Left renal pelvis (tissue), 4 donors: ENCODE measurements at regions not wholly inside any gene's neighbourhood (a gene's known extent, or its start where the extent isn't known, plus 50 kb on each side); places are given as distances from the start of the nearest gene placed in this dataset.

Experiments used
- DNase-seq, 4 donors: peaks; one replicate each; pipeline ENCODE4 v3.0.0-alpha.2; 2013; ENCODE audit warnings: low read depth in 4 of 4, low spot score in 3 of 4

DNA sequence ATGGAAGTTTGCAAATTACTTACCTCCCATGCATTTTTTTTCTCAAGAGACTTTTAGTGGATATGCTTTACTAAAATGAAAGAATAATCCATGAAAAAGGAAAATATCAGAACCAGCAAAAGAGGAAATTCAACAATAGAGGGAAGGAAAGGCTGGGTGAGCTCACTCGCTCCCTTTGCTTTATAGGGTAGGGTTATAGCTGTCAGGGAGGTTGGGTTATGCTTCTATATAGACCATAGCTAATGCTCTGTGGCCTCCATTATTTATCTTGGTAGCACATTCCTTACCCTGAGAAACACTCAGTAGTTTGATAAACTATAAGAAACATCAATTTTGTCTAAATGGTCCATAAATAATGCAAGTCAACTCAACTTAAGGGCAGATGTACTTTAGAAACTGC, 215.9 kb upstream of the FAR2 start:
- DNase-seq: no peak

DNA sequence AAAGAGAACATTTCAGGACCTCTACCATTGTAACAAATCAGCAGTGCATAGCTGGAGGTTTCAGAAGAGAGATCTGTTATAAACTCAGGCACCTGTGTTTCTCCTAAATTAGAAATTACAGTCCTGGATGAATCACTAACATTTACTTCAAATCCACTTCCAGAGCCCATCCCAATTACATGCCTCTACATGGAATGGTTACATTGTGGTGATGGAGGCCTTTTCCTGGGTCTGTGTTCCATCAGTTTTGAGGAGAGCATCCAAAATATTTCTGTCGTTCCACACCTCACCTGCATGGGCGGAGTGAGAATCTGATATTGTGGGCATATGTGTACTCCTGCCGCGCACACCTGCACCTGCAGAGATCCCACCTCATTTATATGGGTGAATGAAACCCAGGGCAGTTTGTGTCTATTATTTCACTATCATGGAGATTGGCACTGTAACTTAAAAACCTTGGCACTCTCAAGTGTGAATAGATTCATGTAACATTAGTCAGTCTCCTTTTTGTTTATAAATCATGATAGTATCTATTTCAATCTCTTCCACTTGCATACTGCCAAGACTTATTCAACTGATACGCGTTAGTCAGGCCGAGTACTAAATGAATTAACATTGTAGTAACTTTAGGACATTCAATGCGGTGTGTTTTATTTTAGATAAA, 215.1 kb upstream of the FAR2 start:
- DNase-seq: no peak

DNA sequence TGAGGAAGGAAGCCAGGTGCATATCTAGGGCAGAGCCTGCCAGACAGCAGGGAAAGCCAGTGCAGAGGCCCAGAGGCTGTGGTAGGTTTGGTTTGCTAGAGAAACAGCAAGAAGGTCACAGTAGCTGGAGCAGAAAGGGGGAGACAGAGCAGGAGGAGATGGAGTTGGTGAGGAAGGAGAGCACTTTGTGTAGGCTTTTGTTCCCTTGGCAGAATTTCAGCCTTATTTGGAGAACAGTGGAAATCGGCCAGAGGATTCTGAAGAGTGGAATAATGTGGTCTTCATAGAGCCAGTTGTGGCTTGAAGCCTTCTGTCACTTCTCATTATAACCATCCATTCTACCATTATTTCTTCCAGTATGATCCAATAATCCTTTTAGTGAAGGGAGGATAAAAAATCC, 212.9 kb upstream of the FAR2 start:
- DNase-seq: no peak

DNA sequence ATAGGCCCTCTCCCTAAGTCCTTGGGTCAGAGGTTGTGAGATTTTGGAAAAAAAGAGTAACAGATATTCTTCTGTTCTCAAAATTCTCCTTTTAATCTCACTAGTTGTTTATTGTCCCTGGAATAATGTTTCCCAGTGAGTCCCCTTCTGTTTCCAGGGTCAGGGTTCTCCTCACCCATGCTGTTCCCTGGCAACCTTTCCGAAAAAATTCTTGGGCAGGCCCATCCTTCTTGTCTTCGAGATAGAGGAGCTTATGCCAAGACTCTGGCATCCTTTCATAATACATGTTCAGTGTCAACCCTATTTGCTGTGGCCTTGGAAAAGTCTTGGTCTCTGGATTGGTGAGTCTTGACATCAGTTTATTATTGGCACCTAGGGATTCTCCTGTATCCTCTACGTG, 212.4 kb upstream of the FAR2 start:
- no peak for DNase-seq

DNA sequence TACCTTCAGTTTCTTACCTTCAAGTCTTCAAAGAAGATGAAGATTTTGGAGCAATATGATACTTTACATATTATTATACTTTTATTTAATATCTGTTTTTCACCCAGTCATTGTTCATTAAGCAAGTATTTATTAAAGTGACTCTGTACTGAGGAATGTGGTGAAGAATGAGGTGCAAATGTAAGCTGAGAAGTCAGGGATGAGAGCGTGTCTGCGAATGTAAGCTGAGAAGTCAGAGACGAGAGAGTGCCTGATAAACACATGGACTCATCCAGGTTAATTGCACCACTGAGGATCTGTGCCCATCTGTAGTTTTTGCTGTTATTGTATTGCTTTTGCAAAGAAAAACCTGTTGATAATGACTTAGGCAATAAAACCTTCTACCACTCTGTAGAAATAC, 211.9 kb upstream of the FAR2 start:
- DNase-seq: no peak

DNA sequence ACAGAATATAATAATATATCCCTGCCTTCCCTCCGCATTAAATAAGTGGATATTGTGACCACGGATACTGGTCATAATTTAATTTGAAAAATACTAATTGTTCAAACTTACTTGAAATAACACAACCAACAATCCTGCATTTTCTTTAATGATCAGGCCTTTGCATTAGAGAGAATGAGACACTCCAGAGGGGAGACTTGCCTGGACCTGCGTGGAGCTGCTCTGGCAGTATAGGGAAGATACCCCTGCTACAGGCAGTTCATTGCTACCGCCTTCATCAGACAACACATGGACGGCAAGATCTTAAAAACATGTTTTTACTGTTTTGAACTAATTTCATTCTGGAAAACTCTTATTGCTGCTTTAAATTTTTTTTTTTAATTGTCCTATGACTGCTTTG, 211.0 kb upstream of the FAR2 start:
- no peak for DNase-seq

DNA sequence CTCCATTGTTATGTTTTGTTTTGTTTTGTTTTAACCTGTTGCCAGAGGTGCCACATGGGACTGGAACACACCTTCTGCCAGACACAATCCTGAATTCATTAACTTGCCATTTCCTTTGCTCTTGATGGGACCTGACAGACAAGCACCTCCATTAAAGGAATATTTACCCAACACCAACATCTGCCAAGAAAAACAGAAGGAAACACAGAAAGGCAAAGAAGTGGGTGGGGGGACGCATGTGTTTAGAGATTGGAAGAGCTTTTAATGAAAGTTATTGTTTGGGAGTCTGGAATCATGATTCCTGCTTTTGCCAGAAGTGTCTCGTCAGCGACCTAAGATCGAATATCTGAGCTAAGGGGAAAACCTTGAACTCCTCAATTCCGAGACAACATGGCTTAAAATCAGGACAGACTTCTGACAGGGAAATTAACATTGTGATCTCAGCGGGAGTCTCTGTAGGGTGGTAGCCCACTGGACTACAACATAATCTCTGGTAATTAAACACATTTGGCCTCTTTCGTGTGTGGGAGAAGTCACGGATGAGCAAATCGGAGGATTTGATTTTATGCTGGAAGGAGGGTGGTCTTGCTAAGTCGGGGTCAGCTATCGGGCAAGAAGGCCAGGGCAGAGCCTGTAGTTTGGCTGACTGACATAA, 210.4 kb upstream of the FAR2 start:
- DNase-seq: no peak

DNA sequence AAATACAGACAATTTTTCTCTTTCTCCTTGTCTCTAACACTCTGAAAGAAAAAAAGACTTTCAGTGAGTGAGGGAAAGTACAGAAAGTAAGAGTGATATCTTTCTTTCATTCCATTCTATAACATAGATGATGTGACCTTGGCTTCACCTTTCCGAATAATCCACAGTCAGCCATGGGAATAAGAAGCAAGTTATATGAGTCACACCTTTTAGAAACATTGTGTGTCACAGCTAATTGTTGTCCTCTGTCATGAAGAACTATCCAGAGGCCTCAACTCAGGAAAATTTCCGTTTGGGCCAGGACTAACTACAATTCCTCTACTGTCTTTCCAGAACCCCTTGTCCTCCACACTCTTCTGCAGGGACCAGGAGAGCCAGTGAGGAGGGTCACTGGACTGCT, 209.7 kb upstream of the FAR2 start:
- no peak for DNase-seq

DNA sequence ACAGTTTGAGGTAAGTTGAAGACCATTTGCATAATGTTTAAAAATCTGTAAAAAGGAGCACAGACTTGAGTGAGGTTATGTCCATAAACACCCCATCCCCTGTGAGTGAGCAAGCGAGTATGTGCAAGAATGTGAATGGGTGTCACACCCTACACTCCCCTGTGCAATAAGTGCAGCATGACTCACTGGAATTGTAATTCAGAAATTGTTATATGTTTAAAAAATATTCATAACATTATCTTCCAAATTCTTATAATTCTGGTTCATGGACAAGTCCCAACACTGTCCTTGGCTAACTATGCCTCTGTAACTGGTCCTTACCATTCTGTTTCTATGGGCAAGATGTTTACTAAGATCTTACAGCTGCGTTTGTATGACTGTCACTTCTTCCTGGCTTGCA, 207.8 kb upstream of the FAR2 start:
- no peak for DNase-seq

DNA sequence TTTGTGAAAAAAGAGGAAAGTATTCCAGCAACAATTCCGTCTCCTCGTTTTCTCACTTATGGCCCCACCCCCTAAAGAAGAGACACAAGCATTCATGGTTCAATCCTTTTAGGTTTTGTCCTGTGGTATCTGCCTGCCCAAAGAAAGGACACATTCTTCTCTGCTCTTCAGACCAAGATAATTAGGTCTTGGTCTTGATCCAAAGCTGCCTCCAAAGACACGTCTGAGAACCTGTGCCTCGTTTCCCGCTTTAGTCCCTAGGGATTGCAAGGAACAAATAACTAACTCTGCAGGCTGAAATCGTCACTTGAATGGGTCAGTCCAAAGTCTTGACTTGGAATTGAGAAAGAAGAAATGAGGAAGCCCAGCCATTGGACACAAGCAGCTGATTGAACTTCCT, 202.7 kb upstream of the FAR2 start:
- no peak for DNase-seq

DNA sequence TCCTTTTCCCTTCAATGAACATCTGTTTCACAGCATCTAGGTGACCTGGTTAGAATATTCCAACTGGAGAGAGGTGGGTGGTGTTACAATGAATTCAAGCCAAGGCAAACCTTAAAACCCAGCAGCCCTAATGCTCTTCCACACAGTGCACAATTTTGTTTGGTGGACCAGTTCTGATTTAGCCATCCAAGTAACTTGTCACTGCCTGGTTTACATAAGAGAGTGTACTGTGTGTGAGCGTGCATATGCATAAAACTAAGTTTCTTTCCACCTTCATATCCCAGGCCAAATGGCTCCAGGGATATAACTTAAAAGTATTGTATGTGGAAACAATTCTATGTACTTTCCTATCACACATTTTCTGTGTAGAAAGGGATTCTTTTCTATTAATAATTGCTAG, 200.4 kb upstream of the FAR2 start:
- no peak for DNase-seq

DNA sequence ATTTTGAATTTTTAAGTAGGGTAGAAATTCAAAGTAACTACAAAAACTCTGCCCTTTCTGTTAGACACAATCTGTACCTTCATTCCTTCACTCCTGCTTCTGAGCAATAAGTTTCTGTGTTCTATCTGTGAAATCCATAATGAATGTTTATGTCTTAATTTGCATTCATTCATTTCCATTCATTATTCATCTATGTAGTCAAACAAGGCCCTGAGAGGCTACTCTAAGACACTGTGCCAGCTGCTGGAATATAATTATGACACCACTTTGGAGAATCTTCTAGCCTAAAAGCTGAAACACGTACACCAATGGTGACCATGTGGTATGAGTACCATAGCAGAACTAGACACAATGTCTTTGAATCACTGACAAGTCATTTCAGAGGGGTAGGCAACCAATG, 199.9 kb upstream of the FAR2 start:
- no peak for DNase-seq

DNA sequence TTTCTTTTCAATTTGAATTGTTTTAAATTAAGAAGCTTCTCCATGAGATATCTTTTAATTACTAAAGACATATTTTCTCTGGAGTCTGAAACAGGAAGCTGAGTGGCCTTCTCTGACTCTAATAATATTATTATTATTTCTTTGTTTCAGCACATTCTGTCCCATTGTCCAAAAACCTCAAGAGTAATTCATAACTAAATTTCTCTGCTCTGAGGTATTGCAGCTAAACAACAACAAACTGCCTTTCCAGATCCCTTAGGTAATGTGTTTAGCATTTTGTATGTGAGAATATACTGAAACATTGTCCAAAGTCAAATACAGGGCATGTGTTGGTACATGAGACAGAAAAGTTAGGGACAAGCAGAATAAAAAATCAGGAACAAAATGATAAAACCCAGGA, 199.0 kb upstream of the FAR2 start:
- no peak for DNase-seq

DNA sequence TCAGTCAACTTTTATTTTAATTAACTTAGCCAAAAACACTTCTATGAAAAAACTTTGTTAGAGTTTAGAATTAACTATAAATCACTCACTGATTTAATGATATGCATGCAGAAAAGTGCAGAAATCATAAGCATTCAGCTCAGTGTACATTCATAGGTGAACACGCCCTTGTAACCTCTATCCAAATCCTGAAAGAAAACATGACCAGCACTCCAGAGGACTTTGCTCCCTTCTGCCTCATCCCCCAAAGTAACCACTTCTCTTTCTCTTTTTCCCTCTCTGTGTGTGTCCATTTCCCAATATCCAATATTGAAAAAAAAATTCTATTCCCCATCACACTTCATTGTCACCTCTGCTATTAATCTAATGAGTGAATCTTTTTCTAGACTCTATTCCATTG, 197.1 kb upstream of the FAR2 start:
- no peak for DNase-seq

DNA sequence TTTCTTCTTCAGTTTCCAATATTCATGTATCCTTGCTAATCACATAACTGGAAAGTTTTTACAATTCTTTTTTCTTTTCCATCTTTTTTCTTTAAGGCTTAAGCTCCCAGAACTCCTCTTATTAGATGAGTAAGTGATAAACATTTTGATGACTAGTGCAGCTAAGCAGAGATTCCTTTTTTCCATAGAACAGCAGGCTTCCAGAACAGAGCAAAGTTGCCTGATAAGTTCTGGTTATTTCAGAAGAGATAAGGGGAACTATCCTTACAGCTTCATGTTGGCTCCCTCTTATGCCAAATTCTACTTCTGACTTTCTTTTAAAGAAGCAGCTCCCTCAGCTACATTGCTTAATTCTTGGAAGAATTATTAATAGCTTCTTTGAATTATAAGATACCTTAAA, 194.7 kb upstream of the FAR2 start:
- DNase-seq: no peak

DNA sequence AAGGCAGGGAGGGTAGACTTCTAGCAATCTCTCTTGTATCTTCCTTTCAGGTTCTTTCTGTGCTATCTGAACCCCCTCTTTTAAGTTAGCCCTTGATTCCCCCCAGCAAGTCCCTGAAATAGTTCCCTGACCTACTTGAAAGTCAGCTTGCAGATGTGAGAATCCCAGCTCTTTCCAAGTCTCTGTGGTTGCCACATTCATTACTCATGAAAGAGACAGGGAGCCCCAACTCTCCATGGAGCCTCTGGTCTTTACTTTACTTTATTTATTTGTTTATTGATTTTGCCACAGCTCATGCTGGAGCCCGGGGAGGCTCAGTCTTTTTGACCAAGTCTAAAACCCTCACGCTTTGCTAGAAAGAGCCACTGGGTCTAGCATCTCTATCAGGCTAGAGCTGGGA, 193.6 kb upstream of the FAR2 start:
- DNase-seq: no peak

DNA sequence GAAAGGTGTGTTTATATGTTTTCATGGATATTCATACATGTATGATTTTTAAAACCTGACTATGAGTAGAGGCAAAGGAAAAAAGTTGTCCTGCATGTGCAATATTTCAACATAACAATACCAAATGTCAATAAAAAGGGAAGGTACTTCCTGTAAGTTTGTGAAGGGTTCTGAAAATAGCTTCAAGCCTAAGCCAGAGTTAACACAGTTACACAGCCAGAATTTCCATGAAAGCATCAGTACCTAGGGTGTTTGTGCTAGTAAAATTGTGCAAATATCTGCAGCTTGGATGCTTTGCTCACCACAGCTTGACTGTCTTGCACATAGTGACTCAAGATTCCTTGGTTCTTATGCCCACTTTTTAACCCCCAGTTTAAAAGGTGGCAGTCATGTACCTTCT, 193.1 kb upstream of the FAR2 start:
- DNase-seq: no peak

DNA sequence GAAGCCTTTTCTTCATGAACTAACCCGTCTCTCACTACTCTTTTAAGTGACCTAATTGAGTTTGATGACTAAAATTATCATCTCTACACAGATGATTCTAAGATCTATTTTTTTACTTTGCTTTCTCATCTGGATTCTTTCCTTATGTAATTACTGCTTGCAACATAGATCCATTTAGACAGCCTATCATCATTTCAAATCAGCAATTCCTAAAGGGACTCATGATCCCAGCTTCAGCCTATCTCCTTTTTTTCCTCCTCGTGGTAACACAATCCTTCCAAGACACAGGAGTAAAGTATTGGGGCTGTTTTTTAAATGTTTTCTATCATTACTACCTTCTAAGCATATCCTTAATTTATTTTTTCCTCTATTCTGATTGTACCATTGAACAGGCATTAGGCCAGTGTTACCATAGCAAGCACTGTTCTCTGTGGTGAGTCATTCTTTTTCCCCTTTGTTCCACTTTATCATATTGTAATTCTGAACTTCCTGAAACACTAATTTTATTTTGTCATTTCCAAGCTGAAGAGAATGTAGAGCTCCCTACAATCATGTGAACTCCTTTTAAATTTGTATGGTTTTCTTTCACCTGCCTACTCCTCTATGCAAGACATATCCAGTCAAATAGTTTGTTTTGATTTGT, 190.4 kb upstream of the FAR2 start:
- DNase-seq: no peak

DNA sequence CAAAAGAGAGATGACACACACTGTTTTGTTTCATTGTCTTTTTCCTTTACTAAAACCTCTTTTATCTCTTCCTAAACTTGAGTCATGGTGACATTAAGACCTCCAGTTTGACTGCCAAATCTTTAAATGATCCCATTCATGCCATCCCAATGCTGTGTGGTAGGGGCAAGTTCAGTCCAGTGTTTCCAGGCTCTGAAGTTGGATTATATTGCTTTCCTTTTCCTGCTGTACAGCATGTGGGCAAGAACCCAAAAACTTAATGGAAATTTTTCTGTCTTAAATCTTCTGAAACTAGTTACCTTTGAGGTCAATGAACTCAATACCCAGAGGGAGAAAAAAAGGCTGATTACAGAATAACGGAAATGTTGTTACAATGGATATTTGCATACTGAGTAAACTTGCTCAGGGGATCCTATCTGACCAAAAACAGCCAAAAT, 187.1 kb upstream of the FAR2 start:
- no peak for DNase-seq

DNA sequence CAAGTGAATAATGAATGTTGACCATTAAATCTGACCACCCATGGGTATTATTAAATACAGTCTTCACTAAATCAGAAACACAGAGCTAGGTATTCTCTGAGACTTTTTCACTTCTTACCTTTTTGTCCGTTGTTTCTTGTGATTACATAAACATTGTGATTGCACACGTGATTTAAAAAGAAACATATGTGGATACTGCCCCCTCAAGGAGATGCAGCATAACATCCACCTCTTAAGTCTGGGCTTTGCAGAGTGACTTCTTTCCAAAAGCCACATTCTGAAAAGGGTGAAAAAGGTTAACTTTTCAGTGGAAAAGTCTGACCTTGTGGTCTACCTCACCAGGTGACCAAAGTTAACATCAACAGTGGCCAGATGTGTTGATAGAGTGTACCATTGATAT, 185.5 kb upstream of the FAR2 start:
- no peak for DNase-seq

DNA sequence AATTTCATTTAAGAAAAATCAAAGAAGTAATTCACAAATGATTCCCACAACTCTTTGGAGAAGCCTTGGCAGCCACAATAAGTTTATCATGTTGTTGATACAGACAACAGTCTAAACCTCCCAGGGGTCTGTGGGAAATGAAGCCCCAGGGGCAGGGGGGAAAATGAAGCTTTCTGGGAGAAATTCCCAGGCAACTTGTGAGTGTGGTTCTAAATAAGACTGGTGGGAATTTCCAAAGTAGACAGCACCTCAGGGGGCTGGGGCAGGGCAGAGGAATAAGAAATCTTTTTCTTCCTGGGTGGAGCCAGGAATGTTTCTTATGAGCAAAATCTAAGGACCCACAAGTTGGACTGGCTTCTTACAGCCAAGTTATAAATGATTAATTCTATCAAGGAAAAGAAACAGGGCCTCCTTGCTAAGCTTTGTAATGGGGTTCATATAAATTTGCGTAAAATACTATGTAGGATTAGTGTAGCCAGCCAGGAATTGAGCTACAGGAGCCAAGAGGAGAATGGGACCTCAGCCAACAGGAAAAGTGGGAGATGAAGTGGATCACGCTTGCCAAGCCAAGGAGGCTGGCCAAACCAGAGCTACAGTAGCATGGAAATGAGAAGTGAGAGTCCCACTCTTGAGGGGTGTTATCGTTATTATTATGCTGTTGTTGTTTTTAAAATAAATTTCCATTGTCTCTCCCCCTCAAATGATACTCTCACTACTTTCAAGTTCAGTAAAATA, 182.9 kb upstream of the FAR2 start:
- DNase-seq: no peak

DNA sequence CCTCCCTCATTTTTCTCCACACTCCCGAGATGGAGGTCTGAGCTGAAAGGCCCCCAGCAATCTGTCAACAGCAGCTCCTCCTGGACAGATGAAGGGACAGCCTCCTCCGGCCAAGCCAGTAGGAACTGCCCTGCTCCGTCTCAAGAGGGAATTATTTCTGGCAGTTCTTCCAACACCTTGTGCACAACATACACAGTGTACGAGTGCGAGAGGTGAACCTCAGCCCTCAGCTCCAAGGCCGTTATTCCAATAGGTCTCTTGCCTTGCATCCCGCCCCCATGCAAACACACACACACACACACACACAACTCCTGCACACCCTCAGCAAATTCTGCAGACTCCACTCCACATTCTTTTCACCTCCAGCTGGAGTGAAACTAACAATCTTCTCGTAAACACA, 181.7 kb upstream of the FAR2 start:
- DNase-seq: no peak
